HG03139 (cell line): ENCODE measurements at regions not wholly inside any gene's neighbourhood (a gene's known extent, or its start where the extent isn't known, plus 50 kb on each side); places are given as distances from the start of the nearest gene placed in this dataset.

Experiments
- ATAC-seq: cut with Tn5 transposase; IDR thresholded peaks from one replicate; pipeline ENCODE4 v1.9.1; 2021; ENCODE audit not compliant: unreplicated experiment

GRCh38 chr6:155519176-155519738 lies 63.6 kb upstream of the NOX3 start:
- no peak for ATAC-seq

- no peak for ATAC-seq
These were observed 61.7 kb upstream of the NOX3 start for GRCh38 chr6:155517294-155517693.

- ATAC-seq: no peak
These were observed 55.2 kb upstream of the NOX3 start for GRCh38 chr6:155510879-155511278.

GRCh38 chr6:155509743-155510475 lies 54.3 kb upstream of the NOX3 start:
- ATAC-seq: no peak

GRCh38 chr6:155505608-155505989 lies 50.0 kb upstream of the NOX3 start:
- ATAC-seq: no peak
